ENCODE measurements at regions not wholly inside any gene's neighbourhood (a gene's known extent, or its start where the extent isn't known, plus 50 kb on each side); places are given as distances from the start of the nearest gene placed in this dataset.

- no peak overlapping the region for H3K4me3 ChIP-seq (ENCODE audit: low read length)
- TF ChIP-seq CTCF (conservative IDR thresholded peaks at IDR 0.05; ENCODE audit: low read length) = no peak
- no peak for DNase-seq (ENCODE audit: low read depth)
Measured at GRCh38 chr6:6803180-6803977, 214.9 kb downstream of the LY86 start.

GRCh38 chr6:6804843-6805615 is 216.5 kb downstream of the LY86 start:
- TF ChIP-seq CTCF (conservative IDR thresholded peaks at IDR 0.05; ENCODE audit: low read length) = no peak
- H3K4me3 ChIP-seq (ENCODE audit: low read length) = no peak overlapping the region
- DNase-seq (ENCODE audit: low read depth) = no peak

- H3K4me3 ChIP-seq (ENCODE audit: low read length) = no peak overlapping the region
- TF ChIP-seq CTCF (conservative IDR thresholded peaks at IDR 0.05; ENCODE audit: low read length) = no peak
- no peak for DNase-seq (ENCODE audit: low read depth)
Measured at GRCh38 chr6:6806844-6807518, 218.5 kb downstream of the LY86 start.

- no peak for TF ChIP-seq CTCF (conservative IDR thresholded peaks at IDR 0.05; ENCODE audit: low read length)
- no peak for DNase-seq (ENCODE audit: low read depth)
- H3K4me3 ChIP-seq (ENCODE audit: low read length) = no peak overlapping the region
Measured at GRCh38 chr6:6808343-6808742, 219.8 kb downstream of the LY86 start.

GRCh38 chr6:6808915-6809314 is 220.4 kb downstream of the LY86 start:
- TF ChIP-seq CTCF (conservative IDR thresholded peaks at IDR 0.05; ENCODE audit: low read length) = no peak
- no peak for DNase-seq (ENCODE audit: low read depth)
- H3K4me3 ChIP-seq (ENCODE audit: low read length) = no peak overlapping the region

- no peak for DNase-seq (ENCODE audit: low read depth)
- peak overlapping the region; percentile 44 for H3K4me3 ChIP-seq (ENCODE audit: low read length)
- TF ChIP-seq CTCF (conservative IDR thresholded peaks at IDR 0.05; ENCODE audit: low read length) = no peak
Measured at GRCh38 chr6:6810727-6811126, 222.2 kb downstream of the LY86 start.

Measured in AG10803 (cell line).